Suppressor macrophage treated with lipopolysaccharide for 1 hour (primary cell): ENCODE measurements at regions not wholly inside any gene's neighbourhood (a gene's known extent, or its start where the extent isn't known, plus 50 kb on each side); places are given as distances from the start of the nearest gene placed in this dataset.
"Not testable (repeated sequence)": the region's sequence is repeated elsewhere in the genome, so short reads cannot be mapped to it uniquely, and the experiment has no call there.

Experiments used
- DNase-seq, 3 donors: peaks; one replicate each; pipeline ENCODE4 v3.0.0-alpha.2; 2020 to 2022

DNA sequence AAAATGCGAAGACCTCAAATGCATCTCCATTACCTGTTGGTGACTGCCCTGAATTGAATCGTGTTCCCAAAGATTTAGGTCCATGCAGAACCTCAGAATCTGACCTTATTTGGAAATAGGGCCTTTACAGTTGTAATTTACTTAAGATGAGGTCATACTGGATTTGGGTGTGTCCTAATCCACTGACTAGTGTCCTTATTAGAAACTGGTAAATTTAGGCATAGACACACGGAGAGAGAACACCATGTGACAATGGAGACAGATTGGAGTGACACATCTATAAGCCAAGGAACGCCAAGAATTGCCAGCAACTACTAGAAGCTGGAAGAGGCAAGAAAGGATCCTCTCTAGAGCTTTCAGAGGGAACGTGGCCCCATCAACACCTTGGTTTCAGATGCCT is 203.1 kb downstream of the SMAD2 start:
- DNase-seq: no peak

DNA sequence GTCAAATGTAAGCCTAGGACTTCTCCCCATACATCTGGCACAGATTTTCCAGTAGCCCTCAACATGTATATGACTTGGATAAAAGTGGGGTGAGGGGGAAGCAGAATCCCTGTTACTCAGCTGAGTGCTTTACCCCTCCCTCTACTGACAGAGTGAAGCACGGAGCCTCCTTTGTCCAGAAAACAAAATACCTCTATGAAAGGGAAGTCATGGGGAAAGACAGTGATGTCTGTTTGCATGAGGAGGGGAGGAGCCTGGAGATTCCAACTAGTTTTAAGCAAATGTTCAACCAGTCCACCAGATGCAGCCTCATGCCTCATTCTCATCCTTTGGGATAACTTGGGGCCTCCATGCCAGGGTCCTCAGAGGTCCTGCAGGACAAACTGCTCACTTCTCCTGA is 203.9 kb downstream of the SMAD2 start:
- DNase-seq: no peak

DNA sequence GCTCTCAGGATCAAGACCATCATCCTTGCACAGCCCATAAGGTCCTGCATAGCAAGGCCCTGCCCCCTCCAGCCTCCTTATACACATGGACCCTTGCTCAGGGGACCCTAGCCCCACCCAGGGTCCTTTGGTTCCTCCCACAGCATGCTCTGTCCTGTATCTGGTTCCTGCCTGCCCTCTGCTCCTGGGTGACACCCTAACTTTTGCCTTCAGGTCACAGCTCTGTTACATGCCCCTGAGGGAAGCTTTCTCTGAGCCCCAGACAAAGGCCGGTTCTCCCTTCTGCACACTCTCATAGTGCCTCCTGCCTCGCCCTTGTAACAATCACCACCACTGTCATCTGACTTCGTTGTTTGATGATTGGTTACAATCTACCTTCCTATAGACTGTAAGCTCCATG is 204.8 kb downstream of the SMAD2 start:
- DNase-seq: no peak

DNA sequence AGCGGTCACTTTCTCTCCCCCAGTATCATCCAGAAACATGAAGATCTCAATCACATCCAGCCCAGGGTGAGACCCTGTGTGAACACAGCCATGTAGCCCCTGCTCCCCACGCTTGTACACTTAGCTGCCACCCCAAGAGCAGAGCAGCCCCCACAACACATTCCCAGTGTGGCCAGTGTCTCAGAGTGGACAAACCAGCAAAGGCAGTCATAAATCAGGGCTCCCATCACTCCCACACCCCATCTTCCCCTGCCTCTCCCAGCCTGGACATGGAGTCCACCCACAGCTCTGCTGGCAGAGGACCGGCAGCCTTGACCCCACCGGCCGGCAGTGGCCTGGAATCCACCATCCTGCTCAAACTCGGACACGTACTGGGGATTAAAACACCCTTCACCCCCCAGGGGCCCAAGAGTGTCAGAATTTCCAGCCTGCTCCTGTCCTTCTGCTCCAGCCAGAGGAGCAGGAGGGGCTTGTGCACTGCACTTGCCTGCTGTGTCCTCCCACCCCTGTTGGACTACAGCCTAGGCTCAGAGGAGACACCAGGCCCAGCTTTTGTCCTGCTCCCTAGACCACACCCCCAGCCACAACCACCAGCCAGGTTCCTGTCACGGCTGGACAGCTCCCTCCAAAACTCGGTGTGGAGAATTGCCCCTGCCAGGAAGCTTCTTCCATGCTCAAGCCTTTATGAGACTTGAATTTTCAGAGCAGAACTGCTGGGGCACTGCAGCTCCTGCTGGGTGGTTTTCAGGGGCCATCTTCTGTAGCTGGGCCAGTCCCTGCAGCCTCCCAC is 206.1 kb downstream of the SMAD2 start:
- no peak for DNase-seq

DNA sequence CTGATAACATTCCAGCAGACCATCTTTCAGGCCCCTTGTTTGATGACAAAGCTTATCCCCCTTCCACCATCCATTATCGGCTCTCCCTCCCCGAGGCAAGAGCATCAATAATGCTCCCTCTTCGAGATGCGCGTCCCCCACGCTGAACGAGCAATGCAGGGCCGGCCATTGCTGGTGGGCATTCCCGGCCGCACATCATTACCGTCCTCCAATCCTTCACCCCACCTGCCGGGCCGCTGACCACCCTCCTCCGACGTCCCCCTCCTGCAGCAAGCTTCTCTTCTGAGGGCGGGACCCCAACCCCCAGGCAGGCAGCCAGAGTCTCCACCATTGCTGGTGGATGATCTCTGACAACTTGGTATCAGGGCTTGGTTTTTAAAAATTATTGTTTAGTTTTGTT is 208.6 kb downstream of the SMAD2 start:
- DNase-seq: no peak

DNA sequence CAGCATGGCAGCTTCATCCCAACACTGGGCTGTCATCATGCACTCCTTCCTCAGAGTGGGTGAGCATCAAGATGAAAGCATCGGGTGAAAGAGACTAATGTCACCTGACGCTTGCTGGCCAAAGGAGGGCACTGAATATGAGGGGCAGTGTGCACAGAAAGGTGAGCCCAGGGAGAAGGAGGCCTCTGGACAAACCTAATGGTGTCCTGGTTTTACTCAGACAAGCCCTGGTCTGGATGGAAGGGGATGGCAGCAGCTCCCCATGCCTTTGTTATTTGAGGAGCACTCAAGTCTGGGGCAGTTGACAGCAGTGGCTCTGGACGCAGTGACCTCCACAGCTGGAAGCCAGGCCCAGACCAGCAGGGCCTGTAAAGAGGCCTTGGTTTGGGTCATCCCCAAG is 209.7 kb downstream of the SMAD2 start:
- DNase-seq: no peak

DNA sequence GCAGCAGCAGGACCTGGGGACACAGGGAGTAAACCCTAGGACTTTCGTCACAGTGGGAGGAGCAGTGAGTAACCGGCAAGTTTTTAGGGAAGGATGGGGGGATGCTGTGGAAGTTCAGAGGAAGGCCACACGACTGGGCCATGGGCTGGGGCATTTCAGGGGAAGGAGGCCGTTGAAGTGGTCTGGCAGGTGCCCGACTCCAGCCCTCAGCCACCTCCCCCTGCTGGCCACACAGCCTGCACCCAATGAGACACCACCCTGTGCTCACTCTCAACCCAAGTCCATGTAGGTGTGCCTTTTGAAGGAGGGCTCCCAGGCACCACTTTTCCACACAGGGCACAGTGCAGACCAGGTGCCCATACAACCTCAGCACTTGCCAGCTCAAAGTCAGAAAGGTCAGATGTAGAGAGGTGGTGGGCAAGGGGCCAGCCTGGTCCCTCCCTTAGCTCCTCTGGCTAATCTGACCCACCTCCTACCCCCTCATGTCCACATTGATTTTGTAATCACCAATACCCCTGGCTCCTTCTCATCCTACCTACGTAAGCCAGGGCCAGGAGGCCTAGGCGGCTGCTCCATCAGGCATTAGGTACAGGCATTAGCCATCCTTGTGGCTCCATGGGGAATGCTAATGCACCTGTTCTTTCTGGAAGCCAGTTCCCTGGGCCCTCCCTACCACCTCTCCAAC is 211.2 kb downstream of the SMAD2 start:
- no peak for DNase-seq

DNA sequence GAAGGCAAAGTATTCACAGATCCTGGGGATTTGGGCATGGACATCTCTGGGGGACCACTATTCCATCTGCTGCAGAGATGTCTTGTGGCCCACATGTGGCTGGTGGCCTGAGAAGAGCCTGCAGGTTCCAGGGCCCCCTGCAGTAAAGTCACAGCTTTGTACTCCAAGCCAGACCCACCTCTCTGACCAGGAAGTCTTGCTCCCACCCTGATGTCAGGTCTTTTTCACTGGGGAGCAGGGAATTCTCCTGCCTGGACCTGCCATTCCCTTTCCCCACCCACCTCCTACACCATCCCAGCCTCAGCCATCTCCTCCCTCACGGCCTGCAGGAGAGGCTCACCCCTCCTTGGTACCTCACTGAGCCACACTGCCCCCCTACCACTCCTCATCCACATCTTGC is 211.8 kb downstream of the SMAD2 start:
- no peak for DNase-seq

DNA sequence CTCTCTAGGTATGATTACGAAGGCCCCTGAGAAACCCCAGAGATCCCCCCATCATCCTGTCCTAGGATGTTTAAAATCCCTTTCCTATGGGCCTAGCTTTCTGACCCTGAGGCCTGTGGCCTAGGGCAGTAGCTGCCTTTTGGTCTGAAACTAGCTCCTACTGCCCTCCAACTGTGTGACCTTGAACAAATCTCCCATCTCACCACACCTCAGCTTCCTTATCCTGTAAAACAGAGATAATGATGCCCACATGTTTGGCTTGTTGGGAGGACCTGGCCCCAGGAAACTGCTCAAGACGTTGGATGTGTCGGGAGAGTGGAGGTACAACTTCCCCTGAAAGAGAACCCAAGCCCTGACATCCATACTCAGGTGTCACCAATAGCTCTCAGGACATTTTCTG is 213.2 kb downstream of the SMAD2 start:
- DNase-seq: no peak

DNA sequence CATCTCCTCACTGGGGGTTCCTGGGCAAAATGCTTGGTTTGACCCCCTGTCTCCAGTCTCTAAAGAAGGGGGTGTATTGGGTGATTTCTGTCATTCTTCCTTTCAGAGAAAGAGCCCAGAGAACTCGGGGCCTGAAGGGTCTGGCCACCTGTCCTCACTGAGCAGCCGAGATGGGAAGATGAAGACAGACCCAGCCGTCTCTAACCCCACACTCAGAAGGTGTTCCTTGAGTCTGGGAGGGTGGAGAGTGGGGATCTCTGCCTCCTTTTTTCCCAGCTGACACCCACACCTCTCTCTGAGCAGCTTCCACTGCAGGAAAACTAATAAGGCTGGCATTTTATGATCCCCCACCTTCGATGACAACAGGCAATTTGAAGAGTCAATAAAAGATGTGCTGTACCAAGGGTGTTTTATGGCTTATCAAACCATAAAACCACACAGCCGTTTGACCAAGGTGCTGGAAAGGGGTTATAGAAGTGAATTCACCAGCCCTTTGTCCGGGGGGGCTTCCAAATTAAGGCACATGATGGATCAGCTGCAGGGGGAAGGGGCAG is 213.8 kb downstream of the SMAD2 start:
- no peak for DNase-seq

DNA sequence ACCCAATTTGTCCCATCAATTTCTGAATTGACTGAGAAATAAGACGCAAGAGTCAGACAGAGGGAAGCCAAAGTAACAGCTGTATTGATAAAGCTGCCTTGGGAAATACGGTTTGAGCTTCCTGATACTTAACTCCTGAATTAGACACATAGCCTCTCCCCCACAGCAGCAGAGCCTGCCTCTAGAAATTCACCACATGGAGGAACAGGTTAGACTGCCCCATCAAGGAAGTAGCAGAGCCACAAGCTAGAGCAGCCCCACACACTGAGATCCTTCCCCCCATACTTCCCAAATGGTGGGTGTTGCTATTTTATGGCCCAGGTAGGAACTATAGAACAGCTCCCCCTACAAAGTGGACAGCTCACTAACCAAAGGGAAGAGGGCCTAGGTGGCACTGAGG is 220.0 kb downstream of the SMAD2 start:
- DNase-seq: no peak

DNA sequence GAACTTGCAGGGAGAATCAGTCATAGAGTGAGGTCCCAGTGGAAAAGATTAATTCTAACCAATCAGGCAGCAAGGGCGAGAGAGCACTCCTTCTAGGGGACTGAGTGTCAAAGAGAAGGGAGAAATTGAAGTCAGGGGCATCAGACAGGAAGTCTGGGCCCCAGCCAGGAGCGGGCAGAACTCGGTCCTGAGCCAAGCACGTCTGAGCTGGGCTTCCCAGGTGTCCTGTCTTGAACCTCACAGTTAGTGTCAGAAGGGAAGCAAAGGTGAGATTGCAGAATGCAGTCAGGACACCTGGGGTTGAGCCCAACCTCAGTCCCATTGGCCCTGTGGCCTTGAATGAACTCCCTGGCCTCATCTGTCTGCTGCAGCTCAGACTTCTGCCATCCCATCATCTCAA is 220.9 kb downstream of the SMAD2 start:
- DNase-seq: no peak

DNA sequence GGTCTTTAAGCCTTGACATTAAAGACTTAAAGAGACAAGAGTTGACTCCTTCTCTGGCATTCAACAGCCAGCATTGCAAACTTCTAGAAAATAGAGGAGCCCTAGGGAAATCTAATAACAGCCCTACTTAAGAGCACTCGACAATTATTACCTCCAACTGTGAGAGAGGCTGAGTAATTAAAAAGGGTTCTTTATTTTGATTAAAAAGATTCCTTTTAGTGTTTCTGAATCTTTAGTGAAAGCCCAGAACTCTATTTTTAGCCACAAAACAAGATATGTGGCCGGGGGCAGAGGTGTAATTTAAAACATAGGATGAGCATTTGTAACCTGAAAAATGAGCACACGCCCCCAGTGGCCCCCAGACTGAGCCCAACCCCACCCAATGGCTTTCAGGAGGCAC is 222.3 kb downstream of the SMAD2 start:
- DNase-seq: no peak

DNA sequence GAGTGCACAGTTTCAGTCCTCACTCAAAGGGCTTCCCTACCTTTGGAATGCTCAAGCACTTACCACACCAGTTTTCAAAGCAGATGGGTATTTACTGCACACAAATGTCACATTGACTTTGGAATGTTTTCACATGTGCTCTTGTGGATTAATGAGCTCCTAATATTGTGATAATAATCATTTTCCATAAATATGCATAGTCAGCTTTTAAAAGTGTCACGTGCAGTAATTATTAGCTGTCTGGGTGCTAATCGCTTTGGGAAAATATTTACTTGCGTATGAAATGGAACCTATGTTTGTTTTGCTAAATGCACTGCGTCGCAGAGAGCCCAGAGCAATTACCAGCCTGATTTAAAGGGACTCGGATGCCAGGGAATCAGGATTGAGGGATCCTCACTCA is 229.3 kb downstream of the SMAD2 start:
- no peak for DNase-seq

DNA sequence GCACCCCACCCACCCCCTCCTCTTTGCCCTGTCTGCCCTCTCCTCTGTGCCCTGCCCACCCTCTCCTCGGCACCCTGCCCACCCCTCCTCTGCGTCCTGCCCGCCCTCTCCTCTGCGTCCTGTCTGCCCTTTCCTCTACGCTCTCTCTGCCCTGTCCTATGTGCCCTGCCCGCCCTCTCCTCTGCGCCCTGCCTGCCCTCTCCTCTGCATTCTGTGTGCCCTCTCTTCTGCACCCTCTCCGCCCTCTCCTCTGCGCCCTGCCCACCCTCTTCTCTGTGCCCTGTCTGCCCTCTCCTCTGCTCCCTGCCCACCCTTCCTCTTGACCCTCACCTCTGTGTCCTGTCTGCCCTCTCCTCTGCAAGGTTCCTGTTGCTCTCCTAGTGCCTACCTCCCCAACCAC is 233.6 kb downstream of the SMAD2 start:
- no peak for DNase-seq

DNA sequence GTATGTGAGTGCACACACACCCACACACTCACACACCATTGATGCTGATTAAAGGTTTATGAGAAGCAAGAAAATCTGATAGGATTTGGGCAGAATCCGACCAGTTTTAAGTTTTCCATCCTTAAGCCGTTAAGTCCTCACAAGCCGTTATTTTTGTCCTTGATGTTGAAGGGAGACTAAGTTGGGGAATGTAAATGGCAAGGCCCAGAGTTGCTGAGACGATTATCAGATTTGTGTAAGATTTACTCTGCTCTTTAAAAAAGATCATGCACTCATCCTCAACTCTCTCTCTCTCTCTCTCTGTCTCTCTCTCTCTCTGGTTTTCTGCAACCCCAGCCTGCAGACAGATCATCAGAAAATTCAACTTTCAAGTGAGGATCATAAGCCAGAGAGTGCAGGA is 238.8 kb downstream of the SMAD2 start:
- DNase-seq: no peak

DNA sequence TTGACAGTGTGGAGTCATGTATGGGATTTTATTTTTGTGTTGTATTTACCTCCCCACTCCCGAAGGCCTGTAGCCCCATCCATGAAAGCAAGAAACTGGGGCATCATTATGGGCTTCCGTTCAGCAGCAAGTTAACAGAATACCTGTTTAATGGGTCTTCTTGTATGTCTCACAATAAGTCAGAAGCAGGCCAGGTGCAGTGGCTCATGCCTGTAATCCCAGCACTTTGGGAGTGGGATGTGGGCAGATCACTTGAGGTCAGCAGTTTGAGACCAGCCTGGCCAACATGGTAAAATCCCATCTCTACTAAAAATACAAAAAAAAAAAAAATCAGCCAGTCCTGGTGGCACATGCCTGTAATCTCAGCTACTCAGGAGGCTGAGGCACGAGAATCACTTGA is 239.7 kb downstream of the SMAD2 start:
- DNase-seq: not testable (repeated sequence)

DNA sequence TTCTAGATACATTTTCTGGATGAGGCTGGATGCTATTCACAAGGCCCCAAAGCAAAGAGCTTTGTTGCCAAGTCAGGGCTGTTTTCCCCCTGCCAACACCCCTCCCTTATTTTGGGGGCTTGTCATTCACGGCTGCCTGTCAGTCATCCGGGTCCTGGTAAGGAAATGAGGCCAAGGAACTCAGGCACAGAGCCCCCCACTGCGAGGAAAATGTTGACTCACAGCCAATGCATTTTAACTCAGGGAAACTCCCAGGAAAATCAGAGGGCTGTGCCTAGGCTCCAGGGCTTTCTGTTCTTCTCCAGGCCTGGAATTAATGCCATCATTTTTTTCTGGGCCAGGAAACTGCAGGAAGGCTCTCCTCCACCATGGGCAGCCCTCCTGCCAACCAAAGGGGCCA is 241.1 kb downstream of the SMAD2 start:
- DNase-seq: no peak

DNA sequence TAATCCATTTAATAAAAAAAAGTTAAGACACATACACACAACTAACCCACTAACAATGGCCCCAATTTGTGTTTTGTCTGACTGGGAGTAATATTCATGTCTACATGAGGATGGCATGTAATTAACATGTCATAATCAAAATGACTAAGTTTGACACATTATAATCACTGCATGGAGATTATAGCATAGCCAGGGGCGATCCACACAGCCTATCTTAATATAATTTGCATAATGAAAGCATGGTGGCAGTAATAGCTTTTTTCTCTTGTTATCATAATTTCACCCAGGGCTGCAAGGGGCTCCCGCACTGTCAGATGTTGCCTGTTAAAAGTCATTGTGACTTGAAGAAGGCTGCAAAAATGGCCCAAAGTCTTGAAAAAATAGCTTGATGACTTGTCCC is 243.7 kb downstream of the SMAD2 start:
- no peak for DNase-seq

DNA sequence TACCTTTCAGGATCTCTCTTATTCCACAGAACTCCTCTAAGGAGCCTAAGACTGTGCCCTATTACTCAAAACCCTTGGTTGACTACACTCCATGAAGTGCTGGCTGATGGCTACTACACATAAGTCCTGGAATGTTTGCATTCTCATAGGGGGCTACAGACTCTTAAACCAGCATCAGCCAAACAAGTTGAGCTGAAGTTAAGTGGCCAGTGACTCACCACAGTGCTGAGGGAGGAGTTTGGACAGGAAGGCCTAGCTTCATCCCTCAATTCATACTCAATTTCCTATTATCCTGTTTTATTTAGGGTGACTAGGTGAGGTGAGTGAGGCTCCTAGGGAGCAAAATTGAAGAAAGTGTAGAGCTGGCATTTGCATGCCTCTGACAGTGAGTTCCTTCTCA is 246.7 kb downstream of the SMAD2 start:
- no peak for DNase-seq

DNA sequence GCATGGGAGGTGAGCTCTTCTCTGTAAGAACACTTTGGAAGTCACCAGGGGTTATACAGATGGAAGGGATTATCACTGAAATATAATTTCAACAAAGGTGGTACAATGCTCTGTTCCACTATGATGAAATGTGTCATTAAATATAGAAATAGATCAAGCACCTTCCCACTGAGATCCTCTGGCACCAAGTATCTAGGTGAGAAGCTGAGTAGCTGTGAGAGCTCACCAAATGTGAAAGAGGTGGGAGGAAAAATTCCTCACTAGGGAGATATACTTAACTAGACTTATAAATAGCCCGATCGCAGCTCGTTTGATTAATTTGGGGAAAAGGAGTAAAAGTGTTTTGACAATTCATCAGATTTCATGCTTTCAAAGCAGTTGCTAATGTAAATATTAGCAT is 247.6 kb downstream of the SMAD2 start:
- no peak for DNase-seq

DNA sequence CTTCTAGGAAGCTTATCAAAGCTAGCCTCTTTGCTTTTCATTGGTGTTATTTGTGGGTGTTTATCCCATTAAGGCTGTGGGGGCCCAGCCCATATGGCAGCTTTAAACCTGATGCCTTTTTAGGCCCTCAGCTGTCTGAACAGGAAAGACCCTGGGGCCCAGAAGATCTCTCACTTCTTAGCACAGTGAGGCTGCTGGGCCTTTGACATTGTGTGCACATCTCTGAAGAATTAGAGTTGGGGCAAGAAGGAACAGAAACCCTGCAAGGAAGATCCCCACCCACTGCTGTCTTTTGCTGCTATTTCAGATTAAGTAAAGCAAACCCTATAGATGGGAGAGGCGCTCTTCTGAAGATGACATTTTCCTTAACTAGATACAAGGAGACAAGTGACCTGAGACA is 250.0 kb downstream of the SMAD2 start:
- peak in 1 of 3 donors; percentile 7 for DNase-seq

DNA sequence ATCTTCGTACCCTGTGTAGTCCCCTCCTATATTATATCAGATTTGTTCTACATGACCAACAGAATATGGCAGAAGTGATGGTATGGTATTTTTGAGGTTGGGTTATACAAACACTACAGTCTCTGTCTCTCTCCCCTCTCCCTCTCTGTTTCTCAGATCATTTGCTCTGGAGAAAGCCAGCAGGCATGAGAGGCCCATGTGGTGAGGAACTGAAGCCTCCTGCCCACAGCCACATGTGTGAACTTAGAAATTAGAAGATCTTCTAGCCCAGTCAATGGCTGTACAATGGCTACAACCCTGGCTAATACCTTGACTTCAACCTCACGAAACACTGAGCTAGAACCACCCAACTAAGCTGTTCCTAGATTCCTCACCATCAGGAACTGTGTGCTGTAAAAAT is 250.6 kb downstream of the SMAD2 start:
- no peak for DNase-seq

DNA sequence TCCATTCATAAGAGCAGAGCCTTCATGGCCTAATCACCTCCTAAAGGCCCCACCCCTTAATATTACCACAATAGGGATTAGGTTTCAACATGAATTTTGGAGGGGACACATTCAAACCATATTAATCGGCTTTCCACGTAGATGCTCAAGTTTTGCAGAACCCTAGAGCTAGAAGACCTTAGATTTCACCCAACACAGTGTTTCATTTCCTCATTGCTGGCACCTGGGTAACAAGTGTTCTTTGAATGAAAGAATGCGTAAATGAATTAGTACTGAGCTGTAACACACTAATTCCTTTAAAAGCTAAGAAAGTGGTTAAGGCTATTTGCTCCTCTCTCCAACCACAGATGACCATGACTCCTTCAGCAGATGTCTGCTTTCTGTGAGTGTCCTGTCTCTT is 252.5 kb downstream of the SMAD2 start:
- no peak for DNase-seq

DNA sequence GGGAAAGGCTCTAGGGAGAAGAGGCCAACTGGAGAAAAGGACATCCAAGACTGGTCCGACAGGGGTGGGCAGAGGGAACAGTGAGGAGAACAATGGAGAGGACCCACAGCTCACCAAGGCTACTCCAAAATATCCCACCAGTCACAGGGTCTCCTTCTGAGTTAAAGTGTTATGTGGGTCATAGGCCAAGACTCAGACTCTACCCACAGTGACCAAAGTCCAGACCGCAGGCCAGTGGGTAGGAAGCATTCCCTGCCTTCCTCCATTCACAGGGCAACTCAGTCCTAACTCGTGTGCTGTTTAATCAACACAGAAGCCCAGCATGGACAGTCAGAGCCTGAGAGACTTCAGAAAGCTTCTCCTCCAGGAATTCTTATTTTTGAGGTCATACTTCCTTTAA is 260.6 kb downstream of the SMAD2 start:
- no peak for DNase-seq
